ENCODE measurements at regions not wholly inside any gene's neighbourhood (a gene's known extent, or its start where the extent isn't known, plus 50 kb on each side); places are given as distances from the start of the nearest gene placed in this dataset.

- no peak for DNase-seq (ENCODE audit: low read depth in 1 of 2, low spot score in 1 of 2)
Measured at GRCh38 chr6:1123386-1124375, 188.2 kb upstream of the FOXQ1 start.

- DNase-seq (ENCODE audit: low read depth in 1 of 2, low spot score in 1 of 2) = no peak
Measured at GRCh38 chr6:1122083-1122482, 189.8 kb upstream of the FOXQ1 start.

DNA sequence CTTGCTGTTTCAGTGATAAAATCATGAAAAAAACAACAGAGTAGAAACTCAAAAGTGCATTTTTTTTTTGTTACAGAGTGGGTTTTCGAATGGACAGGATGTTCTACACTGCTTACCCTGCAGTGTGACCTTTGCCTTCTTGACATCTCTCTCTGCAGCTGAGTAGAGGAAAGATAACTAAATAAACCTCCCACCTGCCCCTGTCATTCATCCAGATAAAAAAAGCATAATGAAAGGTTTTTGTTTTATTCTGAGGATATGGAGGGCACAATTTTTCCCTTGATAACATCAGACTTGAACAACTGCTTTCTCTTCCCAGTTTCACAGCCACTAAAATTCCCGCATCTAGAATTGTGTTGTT lies 193.6 kb upstream of the FOXQ1 start:
- DNase-seq (ENCODE audit: low read depth in 1 of 2, low spot score in 1 of 2) = no peak

DNA sequence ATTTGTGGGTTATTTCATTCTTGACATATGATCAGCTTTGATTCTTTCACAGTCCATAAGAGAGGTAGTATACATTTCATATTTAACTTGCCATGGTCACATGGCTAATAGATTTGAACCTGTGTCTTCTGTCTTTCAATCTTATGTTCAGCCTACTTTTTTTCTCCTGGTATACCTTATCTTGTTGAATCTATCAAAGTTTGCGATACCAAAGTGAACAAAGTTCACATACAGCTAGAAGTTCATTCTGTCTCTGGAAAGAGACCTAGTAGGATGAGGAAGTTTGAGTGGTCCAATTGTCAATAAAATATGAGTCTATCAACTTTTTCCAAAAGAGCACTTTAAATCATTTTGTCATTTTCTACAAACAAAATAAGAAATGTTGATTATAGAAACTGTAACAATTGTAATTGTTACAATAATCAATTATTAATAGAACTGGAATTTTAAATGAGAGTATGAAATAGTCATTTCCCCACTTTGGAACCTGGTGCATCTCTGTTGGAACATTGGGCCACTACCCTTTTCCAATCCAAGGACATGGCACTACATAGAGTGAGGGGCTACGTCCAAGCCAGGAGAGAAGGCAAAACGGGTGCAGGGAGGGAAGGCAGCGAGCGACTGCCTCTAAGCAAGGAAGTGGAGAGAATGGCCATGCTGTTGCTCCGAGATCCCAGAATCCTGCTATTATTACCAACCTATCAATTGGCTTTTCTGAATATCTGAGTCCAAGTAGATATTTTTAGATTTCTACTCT lies 194.2 kb upstream of the FOXQ1 start:
- DNase-seq (ENCODE audit: low read depth in 1 of 2, low spot score in 1 of 2) = no peak

DNA sequence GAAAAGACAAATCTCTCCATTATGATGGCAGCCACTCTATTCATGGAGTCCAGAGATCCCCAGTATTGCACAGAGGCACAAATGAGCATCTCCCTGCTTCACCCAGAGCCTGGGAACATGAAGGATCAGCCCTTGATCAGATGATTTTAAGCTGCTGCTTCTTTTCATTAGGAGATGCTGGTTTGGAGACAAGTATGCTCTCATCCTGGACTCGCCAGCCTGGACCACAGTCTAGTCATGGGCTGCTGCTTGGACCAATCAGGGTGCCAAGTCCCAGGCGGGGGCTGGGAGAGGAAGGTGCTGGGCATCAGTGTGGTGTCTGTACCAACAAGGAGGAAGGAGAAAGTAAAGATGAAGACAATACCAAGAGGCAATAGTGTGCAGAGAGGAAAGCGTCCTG lies 195.7 kb upstream of the FOXQ1 start:
- DNase-seq (ENCODE audit: low read depth in 1 of 2, low spot score in 1 of 2) = no peak

DNA sequence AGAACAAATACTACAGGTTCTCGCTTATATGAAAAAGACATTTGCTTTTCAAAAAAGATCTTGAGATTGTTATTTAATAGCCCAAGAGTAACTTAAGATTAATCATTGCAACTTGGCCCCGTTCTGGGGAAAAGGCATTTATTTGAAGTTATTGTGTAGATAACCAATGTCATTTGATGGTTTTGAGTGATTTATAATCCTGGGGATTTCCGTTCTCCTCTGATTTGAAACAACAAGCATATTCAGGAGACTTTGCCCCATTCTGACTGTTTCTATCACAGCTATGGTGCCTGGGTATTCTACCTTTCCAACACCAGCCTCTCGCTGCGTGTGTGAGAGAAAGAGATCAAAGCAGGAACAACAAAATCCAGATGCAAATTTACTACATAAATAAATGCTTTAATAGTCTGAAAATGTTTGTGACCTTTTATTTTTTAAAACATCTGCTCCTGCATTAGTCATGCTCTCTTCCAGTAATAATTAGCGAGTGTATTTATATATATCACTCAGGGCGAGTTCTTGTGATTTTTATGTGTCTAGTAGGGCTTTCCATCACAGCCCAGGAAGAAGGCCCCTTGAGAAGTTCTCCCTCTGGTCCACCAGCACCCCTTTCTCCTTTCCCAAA lies 197.9 kb upstream of the FOXQ1 start:
- DNase-seq (ENCODE audit: low read depth in 1 of 2, low spot score in 1 of 2) = no peak

- DNase-seq (ENCODE audit: low read depth in 1 of 2, low spot score in 1 of 2) = no peak
Measured at GRCh38 chr6:1111361-1111760, 200.5 kb upstream of the FOXQ1 start.

- no peak for DNase-seq (ENCODE audit: low read depth in 1 of 2, low spot score in 1 of 2)
Measured at GRCh38 chr6:1110941-1111349, 201.0 kb upstream of the FOXQ1 start.

- DNase-seq (ENCODE audit: low read depth in 1 of 2, low spot score in 1 of 2) = no peak
Measured at GRCh38 chr6:1110164-1110563, 201.7 kb upstream of the FOXQ1 start.

GRCh38 chr6:1109134-1109533 lies 202.8 kb upstream of the FOXQ1 start:
- DNase-seq (ENCODE audit: low read depth in 1 of 2, low spot score in 1 of 2) = no peak

DNA sequence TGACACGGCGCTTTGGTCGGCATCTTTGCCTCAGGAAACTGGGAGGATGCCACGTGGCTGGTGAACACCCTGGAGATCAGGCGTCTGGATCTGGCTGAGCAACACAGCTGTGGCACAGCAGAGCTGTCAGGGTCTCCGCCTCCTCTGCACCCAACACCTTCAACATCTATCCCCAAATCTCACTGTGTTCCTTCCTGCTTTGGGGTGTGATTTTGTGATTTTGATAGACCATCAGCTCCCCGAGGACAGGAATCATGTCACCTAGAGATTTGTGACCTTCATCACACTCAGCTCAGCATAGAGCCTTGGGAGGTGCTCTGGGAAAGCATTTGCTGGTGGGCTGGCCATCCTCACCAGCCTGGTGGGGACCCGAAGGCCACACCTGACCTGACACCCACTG lies 203.7 kb upstream of the FOXQ1 start:
- no peak for DNase-seq (ENCODE audit: low read depth in 1 of 2, low spot score in 1 of 2)

GRCh38 chr6:1107578-1107977 lies 204.3 kb upstream of the FOXQ1 start:
- DNase-seq (ENCODE audit: low read depth in 1 of 2, low spot score in 1 of 2) = no peak

- no peak for DNase-seq (ENCODE audit: low read depth in 1 of 2, low spot score in 1 of 2)
Measured at GRCh38 chr6:1105833-1106400, 206.0 kb upstream of the FOXQ1 start.

GRCh38 chr6:1104988-1105670 lies 206.8 kb upstream of the FOXQ1 start:
- no peak for DNase-seq (ENCODE audit: low read depth in 1 of 2, low spot score in 1 of 2)

- DNase-seq (ENCODE audit: low read depth in 1 of 2, low spot score in 1 of 2) = no peak
Measured at GRCh38 chr6:1103945-1104623, 207.8 kb upstream of the FOXQ1 start.

GRCh38 chr6:1103021-1103420 lies 208.9 kb upstream of the FOXQ1 start:
- DNase-seq (ENCODE audit: low read depth in 1 of 2, low spot score in 1 of 2) = no peak

- no peak for DNase-seq (ENCODE audit: low read depth in 1 of 2, low spot score in 1 of 2)
Measured at GRCh38 chr6:1100269-1100668, 211.6 kb upstream of the FOXQ1 start.

- no peak for DNase-seq (ENCODE audit: low read depth in 1 of 2, low spot score in 1 of 2)
Measured at GRCh38 chr6:1099264-1099663, 212.6 kb upstream of the FOXQ1 start.

DNA sequence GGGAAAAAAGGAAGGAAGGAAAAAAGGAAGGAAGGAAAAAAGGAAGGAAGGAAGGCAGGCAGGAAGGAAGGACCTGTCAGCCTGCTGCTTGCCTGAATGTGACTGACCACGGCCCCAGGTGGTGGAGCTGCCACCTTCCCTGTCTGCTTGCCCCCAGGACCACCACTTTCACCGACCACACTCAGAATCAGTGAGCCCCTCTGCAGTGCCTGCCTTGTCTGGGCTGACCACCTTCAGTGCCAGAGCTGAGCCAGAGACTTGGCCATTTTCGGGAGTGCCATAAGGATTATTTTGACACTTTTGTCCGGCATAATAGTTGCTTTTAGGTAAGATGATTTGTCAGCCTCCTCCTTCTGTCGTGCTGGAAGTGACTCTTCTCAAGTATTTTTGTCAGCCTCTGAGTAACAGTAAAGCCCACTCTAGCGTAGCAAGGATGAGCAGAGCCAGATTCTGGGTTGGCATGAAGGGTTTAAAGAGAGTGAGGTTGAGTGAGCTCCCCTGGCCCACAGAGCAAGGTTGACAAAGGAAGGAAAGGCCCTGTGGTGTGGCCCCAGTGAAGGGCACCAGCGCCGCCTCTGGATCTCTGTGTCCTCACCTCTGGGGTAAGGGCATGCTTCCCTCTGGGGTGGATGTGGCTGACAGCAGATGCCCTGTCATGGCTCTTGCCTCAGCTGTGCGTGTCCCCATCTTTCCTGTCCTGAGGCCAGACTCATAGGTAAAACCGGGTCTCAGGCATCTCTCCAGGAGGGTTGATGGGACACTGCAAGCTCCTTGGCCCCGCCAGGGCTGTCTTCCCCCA lies 214.7 kb upstream of the FOXQ1 start:
- no peak for DNase-seq (ENCODE audit: low read depth in 1 of 2, low spot score in 1 of 2)

GRCh38 chr6:1094306-1094705 lies 217.6 kb upstream of the FOXQ1 start:
- DNase-seq (ENCODE audit: low read depth in 1 of 2, low spot score in 1 of 2) = no peak
